ENCODE measurements at regions not wholly inside any gene's neighbourhood (a gene's known extent, or its start where the extent isn't known, plus 50 kb on each side); places are given as distances from the start of the nearest gene placed in this dataset.

- 100% methylated on average over 1 of the region's 3 CpGs for WGBS (ENCODE audit: insufficient coverage)
- no peak overlapping the region for H2AFZ ChIP-seq (ENCODE audit: insufficient read depth, low read depth, low read length, poor library complexity, severe bottlenecking)
- H3K4me2 ChIP-seq (replicated peaks; ENCODE audit: extremely low read depth, low read length, poor library complexity, severe bottlenecking): no peak overlapping the region
- Mint-ChIP-seq H3K4me1 (no peaks in the 10 kb centered on the region), H3K4me3 (no peak overlapping the region), H3K36me3 (no peaks in the 10 kb centered on the region), H3K27ac (no peak overlapping the region), H3K27me3 (ENCODE audit: low read depth in 3 of 3) (no peaks in the 10 kb centered on the region), H3K9me3 (peaks cover 0 to 13% (median 2%) of the 10 kb centered on the region in 7 donors)
- H3K27ac ChIP-seq (ENCODE audit: low read depth in 1 of 2, low read length in 2 of 2): no peak overlapping the region
- no peak for TF ChIP-seq CTCF (IDR thresholded peaks at IDR 0.05)
- no peak for DNase-seq
- no peaks in the 10 kb centered on the region for H3K27me3 ChIP-seq (ENCODE audit: control insufficient read depth in 2 of 2, insufficient read depth in 2 of 2, low read length in 2 of 2)
- no peaks in the 10 kb centered on the region for H3K9me3 ChIP-seq (replicated peaks in 1 of 2; ENCODE audit: control insufficient read depth in 1 of 2, insufficient read depth in 1 of 2, low read length in 2 of 2)
- no peak overlapping the region for H3K4me3 ChIP-seq (replicated peaks in 1 of 3; ENCODE audit: low read depth in 2 of 3, low read length in 3 of 3)
- H3K9ac ChIP-seq (ENCODE audit: insufficient read depth, low read length, poor library complexity, severe bottlenecking): no peak overlapping the region
- H4K20me1 ChIP-seq (ENCODE audit: insufficient read depth, low read length): no peaks in the 10 kb centered on the region
- H3K79me2 ChIP-seq (ENCODE audit: insufficient read depth, low read length): no peaks in the 10 kb centered on the region
- H3K36me3 ChIP-seq (replicated peaks in 1 of 2; ENCODE audit: control insufficient read depth in 1 of 2, insufficient read depth in 2 of 2, low read length in 2 of 2): no peaks in the 10 kb centered on the region
- intact Hi-C loops (cut with micrococcal nuclease): no loop called here
- no peaks in the 10 kb centered on the region for H3K4me1 ChIP-seq (ENCODE audit: control insufficient read depth in 1 of 2, insufficient read depth in 2 of 2, low read length in 2 of 2)
Measured at GRCh38 chr7:49060743-49061142, 136.4 kb downstream of the CDC14C start.

- DNase-seq: no peak
- no peak overlapping the region for H3K27ac ChIP-seq (ENCODE audit: low read depth in 1 of 2, low read length in 2 of 2)
- no peak overlapping the region for H3K9ac ChIP-seq (ENCODE audit: insufficient read depth, low read length, poor library complexity, severe bottlenecking)
- Mint-ChIP-seq H3K27me3 (ENCODE audit: low read depth in 3 of 3) (no peaks in the 10 kb centered on the region), H3K36me3 (no peaks in the 10 kb centered on the region), H3K4me1 (no peaks in the 10 kb centered on the region), H3K4me3 (no peak overlapping the region), H3K9me3 (peaks cover 0 to 6% (median 3%) of the 10 kb centered on the region in 7 donors), H3K27ac (no peak overlapping the region)
- H2AFZ ChIP-seq (ENCODE audit: insufficient read depth, low read depth, low read length, poor library complexity, severe bottlenecking): no peak overlapping the region
- intact Hi-C loops (cut with micrococcal nuclease): no loop called here
- 80% methylated on average over 1 of the region's 2 CpGs for WGBS (ENCODE audit: insufficient coverage)
- no peak overlapping the region for H3K4me3 ChIP-seq (replicated peaks in 1 of 3; ENCODE audit: low read depth in 2 of 3, low read length in 3 of 3)
- peaks cover 6 to 8% of the 10 kb centered on the region in 2 donors for H3K9me3 ChIP-seq (replicated peaks in 1 of 2; ENCODE audit: control insufficient read depth in 1 of 2, insufficient read depth in 1 of 2, low read length in 2 of 2)
- no peak overlapping the region for H3K4me2 ChIP-seq (replicated peaks; ENCODE audit: extremely low read depth, low read length, poor library complexity, severe bottlenecking)
- no peaks in the 10 kb centered on the region for H3K27me3 ChIP-seq (ENCODE audit: control insufficient read depth in 2 of 2, insufficient read depth in 2 of 2, low read length in 2 of 2)
- H3K36me3 ChIP-seq (replicated peaks in 1 of 2; ENCODE audit: control insufficient read depth in 1 of 2, insufficient read depth in 2 of 2, low read length in 2 of 2): no peaks in the 10 kb centered on the region
- no peaks in the 10 kb centered on the region for H3K79me2 ChIP-seq (ENCODE audit: insufficient read depth, low read length)
- H4K20me1 ChIP-seq (ENCODE audit: insufficient read depth, low read length): no peaks in the 10 kb centered on the region
- no peaks in the 10 kb centered on the region for H3K4me1 ChIP-seq (ENCODE audit: control insufficient read depth in 1 of 2, insufficient read depth in 2 of 2, low read length in 2 of 2)
- no peak for TF ChIP-seq CTCF (IDR thresholded peaks at IDR 0.05)
Measured at GRCh38 chr7:49074538-49074937, 150.2 kb downstream of the CDC14C start.
